ENCODE measurements at regions not wholly inside any gene's neighbourhood (a gene's known extent, or its start where the extent isn't known, plus 50 kb on each side); places are given as distances from the start of the nearest gene placed in this dataset.

DNA sequence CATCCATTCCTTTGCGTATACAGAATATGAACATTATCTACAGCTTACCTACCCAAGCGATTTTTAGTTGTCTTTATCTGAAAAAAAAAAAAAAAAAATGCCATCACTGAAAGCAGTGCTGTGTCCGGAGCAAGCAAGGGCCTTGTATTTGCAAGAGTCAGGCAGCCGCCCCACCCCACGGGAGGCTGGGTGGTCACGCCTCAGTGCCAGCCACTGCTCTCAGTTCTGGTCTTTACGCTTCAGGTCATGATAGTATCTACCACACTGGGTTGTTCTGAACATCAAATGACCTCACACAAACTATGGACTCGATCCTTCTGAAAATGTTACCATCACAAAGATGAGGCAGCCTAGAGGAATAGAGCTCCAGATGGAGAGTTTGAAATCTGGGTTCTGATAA lies 62.7 kb upstream of the HELT start:
- CTCF ChIA-PET = no interaction called here
- POLR2A ChIA-PET (ENCODE audit: low non-redundant PET) = no interaction called here
- no peak for DNase-seq (ENCODE audit: low spot score)
- TF ChIP-seq, protein P1, sequence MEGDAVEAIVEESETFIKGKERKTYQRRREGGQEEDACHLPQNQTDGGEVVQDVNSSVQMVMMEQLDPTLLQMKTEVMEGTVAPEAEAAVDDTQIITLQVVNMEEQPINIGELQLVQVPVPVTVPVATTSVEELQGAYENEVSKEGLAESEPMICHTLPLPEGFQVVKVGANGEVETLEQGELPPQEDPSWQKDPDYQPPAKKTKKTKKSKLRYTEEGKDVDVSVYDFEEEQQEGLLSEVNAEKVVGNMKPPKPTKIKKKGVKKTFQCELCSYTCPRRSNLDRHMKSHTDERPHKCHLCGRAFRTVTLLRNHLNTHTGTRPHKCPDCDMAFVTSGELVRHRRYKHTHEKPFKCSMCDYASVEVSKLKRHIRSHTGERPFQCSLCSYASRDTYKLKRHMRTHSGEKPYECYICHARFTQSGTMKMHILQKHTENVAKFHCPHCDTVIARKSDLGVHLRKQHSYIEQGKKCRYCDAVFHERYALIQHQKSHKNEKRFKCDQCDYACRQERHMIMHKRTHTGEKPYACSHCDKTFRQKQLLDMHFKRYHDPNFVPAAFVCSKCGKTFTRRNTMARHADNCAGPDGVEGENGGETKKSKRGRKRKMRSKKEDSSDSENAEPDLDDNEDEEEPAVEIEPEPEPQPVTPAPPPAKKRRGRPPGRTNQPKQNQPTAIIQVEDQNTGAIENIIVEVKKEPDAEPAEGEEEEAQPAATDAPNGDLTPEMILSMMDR (conservative IDR thresholded peaks at IDR 0.05; ENCODE audit: low read depth) = no peak
- H3K27ac ChIP-seq = no peak overlapping the region

DNA sequence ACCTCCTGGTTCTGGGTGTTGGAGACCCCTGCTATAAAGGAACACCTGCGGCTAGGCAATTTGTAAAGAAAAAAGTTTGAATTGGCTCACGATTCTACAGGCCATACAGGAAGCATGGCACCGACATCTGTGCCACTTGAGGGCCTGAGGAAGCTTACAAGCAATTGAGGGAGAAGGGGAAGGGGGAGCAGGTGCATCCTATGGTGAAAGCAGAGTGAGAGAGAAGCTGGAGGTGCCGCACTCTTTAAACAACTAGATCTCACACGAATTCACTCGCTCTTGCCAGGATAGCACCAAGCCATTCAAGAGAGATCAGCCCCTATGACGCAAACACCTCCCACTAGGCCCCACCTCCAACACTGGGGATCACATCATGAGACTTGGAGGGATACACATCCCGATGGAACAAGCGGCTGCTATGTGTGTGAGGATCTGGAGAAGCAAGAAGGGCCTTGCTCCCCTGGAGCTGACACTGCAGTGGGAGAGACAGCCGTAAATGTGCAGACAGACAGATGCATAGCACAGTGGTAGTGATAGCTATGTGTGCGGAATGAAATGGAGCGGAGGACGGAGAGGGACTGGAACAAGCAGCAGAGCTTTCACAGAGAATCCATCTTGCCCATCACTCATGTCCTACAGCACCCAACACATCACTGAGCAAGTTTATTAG lies 60.7 kb upstream of the HELT start:
- POLR2A ChIA-PET (ENCODE audit: low non-redundant PET) = no interaction called here
- no peak overlapping the region for H3K27ac ChIP-seq
- TF ChIP-seq, protein P1 (conservative IDR thresholded peaks at IDR 0.05; ENCODE audit: low read depth) = no peak
- CTCF ChIA-PET = interaction anchor here (0.7 to 1.0 kb wide), 2 partner anchors 20 to 58 kb away, joined by 3 to 4 read pairs; no protein-coding TSS in a partner anchor
- DNase-seq (ENCODE audit: low spot score) = no peak

DNA sequence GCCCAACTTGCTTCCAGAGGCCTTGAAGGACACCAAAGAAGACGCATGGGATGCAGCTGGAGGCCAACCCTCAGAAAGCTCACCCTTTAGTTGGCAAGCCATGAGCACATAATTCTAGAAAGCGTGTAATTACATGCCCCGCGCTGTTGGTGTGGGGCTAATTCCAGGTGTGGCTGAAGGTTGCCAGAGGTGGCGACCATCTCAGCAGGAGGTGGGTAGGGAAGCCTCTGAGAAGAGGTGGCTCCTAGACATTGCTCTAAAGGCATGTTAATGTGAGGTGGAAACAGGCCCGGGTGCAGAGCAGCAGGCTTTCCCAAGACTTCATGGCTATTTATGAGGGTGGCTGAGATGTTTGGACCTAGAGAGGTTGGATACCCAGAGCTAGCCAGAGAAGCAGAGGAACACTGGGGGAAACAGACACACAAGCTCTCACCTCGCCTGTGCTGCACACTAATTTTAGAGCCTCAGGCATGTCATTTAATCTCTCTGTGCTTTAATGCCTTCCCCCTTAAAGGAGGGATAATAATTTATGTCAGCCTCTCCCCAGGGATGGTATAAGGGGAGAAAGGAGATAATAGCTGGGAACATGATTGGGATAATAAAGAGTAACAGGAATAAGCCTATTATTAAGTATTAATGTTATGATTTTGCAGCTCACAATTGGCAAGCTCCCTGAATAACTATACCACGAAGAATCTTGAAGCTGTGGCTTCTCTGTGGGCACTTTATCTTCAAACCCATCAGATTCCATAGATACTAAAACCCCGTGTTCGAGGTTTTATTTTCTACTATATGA lies 60.0 kb upstream of the HELT start:
- POLR2A ChIA-PET (ENCODE audit: low non-redundant PET) = no interaction called here
- CTCF ChIA-PET = interaction anchor here (0.7 to 1.2 kb wide), 3 partner anchors 21 to 58 kb away, joined by 3 to 7 read pairs (median 4); no protein-coding TSS in a partner anchor
- H3K27ac ChIP-seq = no peak overlapping the region
- TF ChIP-seq, protein P1 (conservative IDR thresholded peaks at IDR 0.05; ENCODE audit: low read depth) = no peak
- DNase-seq (ENCODE audit: low spot score) = no peak

DNA sequence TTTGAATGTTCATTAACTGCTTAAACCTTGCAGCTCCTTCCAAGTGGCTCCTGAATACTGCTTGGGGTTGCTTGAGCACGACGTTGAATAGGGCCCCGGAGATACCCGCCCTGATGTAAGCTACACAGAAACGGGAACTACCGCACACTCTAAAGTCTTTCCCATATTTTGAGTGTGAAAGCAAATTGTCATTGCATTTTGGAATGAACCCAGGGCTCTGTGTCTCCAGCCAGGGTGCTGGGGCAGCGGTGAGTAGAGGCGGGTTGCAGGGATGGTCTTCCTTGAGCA lies 59.4 kb upstream of the HELT start:
- H3K27ac ChIP-seq = no peak overlapping the region
- ChIA-PET CTCF (interaction anchor here (1.2 kb wide), 1 partner anchor 46 kb away, joined by 7 read pairs; no protein-coding TSS in a partner anchor), POLR2A (ENCODE audit: low non-redundant PET) (no interaction called here)
- DNase-seq (ENCODE audit: low spot score) = no peak
- TF ChIP-seq, protein P1 (conservative IDR thresholded peaks at IDR 0.05; ENCODE audit: low read depth) = no peak

DNA sequence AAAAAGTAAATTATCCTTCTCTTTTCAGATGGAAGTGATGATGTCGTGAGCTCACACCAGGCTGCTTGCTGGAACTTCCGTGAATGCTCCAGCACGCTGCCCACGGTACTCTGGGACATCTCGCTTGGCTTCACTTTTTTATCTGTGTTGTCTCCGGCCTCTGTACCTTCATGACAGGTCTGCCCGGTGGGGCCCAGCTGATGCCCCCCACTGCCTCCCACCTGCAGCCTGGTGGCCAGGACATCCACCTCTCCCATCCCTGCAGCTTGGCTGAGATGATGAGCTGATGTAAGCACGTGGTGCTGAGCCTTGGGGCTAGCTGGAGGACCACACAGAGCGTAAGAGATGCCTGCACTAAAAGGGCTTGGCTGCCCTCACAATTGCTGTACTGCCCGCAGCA lies 59.0 kb upstream of the HELT start:
- DNase-seq (ENCODE audit: low spot score) = no peak
- POLR2A ChIA-PET (ENCODE audit: low non-redundant PET) = no interaction called here
- TF ChIP-seq, protein P1 (conservative IDR thresholded peaks at IDR 0.05; ENCODE audit: low read depth) = no peak
- CTCF ChIA-PET = interaction anchor here (1.2 kb wide), 1 partner anchor 46 kb away, joined by 7 read pairs; no protein-coding TSS in a partner anchor
- no peak overlapping the region for H3K27ac ChIP-seq

DNA sequence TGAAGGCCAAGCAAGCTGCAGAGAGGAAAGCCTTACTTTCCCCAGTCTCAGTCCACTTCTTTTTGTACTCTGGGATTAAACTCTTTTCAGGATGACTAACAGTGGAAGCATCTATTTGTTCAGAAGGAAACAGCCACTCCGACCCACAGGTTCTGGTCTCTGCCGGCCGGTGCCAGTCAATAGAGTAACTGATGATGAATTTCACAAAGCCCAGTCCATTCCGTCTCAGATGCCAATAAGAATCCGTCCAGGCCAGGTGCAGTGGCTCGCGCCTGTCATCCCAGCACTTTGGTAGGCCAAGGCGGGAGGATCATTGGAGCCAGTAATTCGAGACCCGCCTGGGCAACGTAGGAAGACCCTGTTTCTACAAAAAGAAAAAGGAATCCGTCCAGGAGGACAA lies 58.5 kb upstream of the HELT start:
- H3K27ac ChIP-seq = no peak overlapping the region
- ChIA-PET POLR2A (ENCODE audit: low non-redundant PET) (no interaction called here), CTCF (no interaction called here)
- DNase-seq (ENCODE audit: low spot score) = no peak
- TF ChIP-seq, protein P1 (conservative IDR thresholded peaks at IDR 0.05; ENCODE audit: low read depth) = no peak
